ENCODE measurements at regions not wholly inside any gene's neighbourhood (a gene's known extent, or its start where the extent isn't known, plus 50 kb on each side); places are given as distances from the start of the nearest gene placed in this dataset.

DNA sequence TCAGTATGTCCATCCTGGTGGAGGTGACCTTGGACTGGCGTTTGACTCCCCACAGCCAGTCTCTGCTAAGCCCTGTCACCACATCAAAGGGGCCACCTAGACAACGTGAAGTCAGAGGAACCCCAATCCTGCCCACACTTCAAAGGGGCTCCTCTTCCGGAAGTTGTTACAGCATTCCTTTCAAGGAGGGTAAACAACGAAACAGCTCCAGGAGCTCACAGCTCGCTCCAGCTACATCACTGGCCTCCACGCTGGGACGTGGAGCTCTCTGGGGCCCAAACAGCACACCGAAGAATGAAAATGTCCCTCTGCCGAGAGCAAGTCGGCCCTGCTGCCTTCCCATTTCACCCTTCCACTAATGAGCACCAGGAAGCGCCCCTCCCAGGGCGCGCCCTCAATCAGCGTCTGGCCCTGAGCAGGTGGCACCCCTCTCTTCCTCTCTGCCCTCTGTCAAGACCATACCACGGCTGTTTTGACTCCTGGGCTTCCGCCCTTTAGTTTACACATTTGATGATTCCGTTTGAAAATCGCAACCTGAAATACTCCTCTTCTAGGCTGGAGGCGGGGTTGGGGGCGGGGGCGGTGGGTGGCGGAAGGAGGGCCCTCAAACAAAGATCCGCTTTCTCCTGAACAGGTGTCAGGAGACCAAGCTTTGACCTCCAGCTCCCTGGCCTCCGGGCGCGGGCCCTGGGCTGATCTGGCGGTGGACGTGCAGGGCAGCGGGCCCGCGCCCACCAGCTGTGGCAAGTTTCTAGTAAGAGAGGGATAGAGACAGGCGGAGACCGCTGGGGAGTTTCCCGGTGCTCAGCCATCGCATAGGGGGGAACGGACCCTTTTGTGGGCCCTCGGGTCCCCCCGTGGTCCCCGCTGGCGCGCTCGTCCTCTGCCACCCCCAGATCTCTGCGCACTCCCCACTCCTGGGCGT is 53.1 kb upstream of the KDM7A start:
- Histone ChIP-seq H3K36me3 (replicated peaks in 1 of 2; ENCODE audit: control insufficient read depth in 1 of 2, insufficient read depth in 2 of 2, low read length in 1 of 2) (no peaks in the 10 kb centered on the region), H3F3A (replicated peaks; ENCODE audit: insufficient read depth) (no peaks in the 10 kb centered on the region), H3K4me1 (ENCODE audit: control insufficient read depth in 1 of 2, insufficient read depth in 2 of 2, low read depth in 1 of 2, low read length in 1 of 2) (peaks cover 0 to 11% of the 10 kb centered on the region in 2 experiments; a peak in 1 of 4 replicates), H4K20me1 (ENCODE audit: insufficient read depth) (no peaks in the 10 kb centered on the region), H3K4me2 (peak overlapping the region; percentile 96), H3K27me3 (ENCODE audit: insufficient read depth) (peaks cover 28% of the 10 kb centered on the region), H3K27ac (ENCODE audit: low read depth in 2 of 2, low read length in 1 of 2) (no peak overlapping the region), H2AFZ (ENCODE audit: low read depth) (peak overlapping the region; percentile 84; the same call in 1 of the 2 replicates), H3K4me3 (ENCODE audit: low read depth in 2 of 2, low read length in 1 of 2) (peak overlapping the region; percentile 56 to 72), H3K79me2 (ENCODE audit: insufficient read depth) (no peaks in the 10 kb centered on the region), H3K9ac (no peak overlapping the region), H3K9me3 (no peaks in the 10 kb centered on the region), H3K9me2 (no peaks in the 10 kb centered on the region)
- ChIA-PET CTCF (interaction anchor here (0.8 to 2.0 kb wide), 3 partner anchors 45 to 214 kb away, joined by 3 to 5 read pairs (median 5); no protein-coding TSS in a partner anchor), POLR2A (no interaction called here)
- WGBS (ENCODE audit: low lambda C conversion rate) = 63% methylated on average over 42 of the region's 44 CpGs
- DNase-seq = no peak
- no peak for TF ChIP-seq FOXJ3 (CRISPR knock-in tag; IDR thresholded peaks at IDR 0.05)
- TF ChIP-seq, protein P1, sequence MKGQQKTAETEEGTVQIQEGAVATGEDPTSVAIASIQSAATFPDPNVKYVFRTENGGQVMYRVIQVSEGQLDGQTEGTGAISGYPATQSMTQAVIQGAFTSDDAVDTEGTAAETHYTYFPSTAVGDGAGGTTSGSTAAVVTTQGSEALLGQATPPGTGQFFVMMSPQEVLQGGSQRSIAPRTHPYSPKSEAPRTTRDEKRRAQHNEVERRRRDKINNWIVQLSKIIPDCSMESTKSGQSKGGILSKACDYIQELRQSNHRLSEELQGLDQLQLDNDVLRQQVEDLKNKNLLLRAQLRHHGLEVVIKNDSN (IDR thresholded peaks at IDR 0.05; ENCODE audit: borderline replicate concordance, low read depth) = no peak
- no peak for TF ChIP-seq FOSL2 (IDR thresholded peaks at IDR 0.05; ENCODE audit: borderline replicate concordance, low read depth)
- no peak for TF ChIP-seq SMC3 (IDR thresholded peaks at IDR 0.05; ENCODE audit: low read depth, low read length)
- no peak for TF ChIP-seq TEAD4 (IDR thresholded peaks at IDR 0.05; ENCODE audit: borderline replicate concordance, insufficient read depth)
- no peak for TF ChIP-seq NFIC (IDR thresholded peaks at IDR 0.05; ENCODE audit: borderline replicate concordance)
- TF ChIP-seq, protein P2, sequence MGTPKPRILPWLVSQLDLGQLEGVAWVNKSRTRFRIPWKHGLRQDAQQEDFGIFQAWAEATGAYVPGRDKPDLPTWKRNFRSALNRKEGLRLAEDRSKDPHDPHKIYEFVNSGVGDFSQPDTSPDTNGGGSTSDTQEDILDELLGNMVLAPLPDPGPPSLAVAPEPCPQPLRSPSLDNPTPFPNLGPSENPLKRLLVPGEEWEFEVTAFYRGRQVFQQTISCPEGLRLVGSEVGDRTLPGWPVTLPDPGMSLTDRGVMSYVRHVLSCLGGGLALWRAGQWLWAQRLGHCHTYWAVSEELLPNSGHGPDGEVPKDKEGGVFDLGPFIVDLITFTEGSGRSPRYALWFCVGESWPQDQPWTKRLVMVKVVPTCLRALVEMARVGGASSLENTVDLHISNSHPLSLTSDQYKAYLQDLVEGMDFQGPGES (IDR thresholded peaks at IDR 0.05; ENCODE audit: low read depth, low read length) = no peak
- TF ChIP-seq RXRA (IDR thresholded peaks at IDR 0.05; ENCODE audit: borderline replicate concordance, low read depth) = no peak
- TF ChIP-seq TCF12 (IDR thresholded peaks at IDR 0.05) = no peak
- no peak for TF ChIP-seq GATA2 (CRISPR knock-in tag; IDR thresholded peaks at IDR 0.05)
- TF ChIP-seq CHD2 (IDR thresholded peaks at IDR 0.05; ENCODE audit: low read length, partially characterized antibody) = no peak
- TF ChIP-seq RFX5 (IDR thresholded peaks at IDR 0.05; ENCODE audit: low read length) = no peak
- TF ChIP-seq, protein P3, sequence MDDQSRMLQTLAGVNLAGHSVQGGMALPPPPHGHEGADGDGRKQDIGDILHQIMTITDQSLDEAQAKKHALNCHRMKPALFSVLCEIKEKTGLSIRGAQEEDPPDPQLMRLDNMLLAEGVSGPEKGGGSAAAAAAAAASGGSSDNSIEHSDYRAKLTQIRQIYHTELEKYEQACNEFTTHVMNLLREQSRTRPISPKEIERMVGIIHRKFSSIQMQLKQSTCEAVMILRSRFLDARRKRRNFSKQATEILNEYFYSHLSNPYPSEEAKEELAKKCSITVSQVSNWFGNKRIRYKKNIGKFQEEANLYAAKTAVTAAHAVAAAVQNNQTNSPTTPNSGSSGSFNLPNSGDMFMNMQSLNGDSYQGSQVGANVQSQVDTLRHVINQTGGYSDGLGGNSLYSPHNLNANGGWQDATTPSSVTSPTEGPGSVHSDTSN (IDR thresholded peaks at IDR 0.05) = no peak
- TF ChIP-seq, protein P4, sequence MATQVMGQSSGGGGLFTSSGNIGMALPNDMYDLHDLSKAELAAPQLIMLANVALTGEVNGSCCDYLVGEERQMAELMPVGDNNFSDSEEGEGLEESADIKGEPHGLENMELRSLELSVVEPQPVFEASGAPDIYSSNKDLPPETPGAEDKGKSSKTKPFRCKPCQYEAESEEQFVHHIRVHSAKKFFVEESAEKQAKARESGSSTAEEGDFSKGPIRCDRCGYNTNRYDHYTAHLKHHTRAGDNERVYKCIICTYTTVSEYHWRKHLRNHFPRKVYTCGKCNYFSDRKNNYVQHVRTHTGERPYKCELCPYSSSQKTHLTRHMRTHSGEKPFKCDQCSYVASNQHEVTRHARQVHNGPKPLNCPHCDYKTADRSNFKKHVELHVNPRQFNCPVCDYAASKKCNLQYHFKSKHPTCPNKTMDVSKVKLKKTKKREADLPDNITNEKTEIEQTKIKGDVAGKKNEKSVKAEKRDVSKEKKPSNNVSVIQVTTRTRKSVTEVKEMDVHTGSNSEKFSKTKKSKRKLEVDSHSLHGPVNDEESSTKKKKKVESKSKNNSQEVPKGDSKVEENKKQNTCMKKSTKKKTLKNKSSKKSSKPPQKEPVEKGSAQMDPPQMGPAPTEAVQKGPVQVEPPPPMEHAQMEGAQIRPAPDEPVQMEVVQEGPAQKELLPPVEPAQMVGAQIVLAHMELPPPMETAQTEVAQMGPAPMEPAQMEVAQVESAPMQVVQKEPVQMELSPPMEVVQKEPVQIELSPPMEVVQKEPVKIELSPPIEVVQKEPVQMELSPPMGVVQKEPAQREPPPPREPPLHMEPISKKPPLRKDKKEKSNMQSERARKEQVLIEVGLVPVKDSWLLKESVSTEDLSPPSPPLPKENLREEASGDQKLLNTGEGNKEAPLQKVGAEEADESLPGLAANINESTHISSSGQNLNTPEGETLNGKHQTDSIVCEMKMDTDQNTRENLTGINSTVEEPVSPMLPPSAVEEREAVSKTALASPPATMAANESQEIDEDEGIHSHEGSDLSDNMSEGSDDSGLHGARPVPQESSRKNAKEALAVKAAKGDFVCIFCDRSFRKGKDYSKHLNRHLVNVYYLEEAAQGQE (IDR thresholded peaks at IDR 0.05; ENCODE audit: low read depth, low read length) = no peak

Measured in SK-N-SH (cell line).